Gastrocnemius medialis (tissue), 4 donors: ENCODE measurements at regions not wholly inside any gene's neighbourhood (a gene's known extent, or its start where the extent isn't known, plus 50 kb on each side); places are given as distances from the start of the nearest gene placed in this dataset.

Source experiments
- ATAC-seq, 2 donors: fragments of 150-250 bp; one replicate each; pipeline ENCODE4 v1.9.1; 2016
- DNase-seq, 2 donors: peaks; one replicate each; pipeline ENCODE4 v3.0.0-alpha.2; 2019
- H3K27ac ChIP-seq, 4 donors: fragments of 200-600 bp; sonication (generic); 1 replicate in 1 of 4; 2 replicates in 3 of 4; pipeline ENCODE4 v1.5.1; 2016 to 2018; ENCODE audit warnings: mild to moderate bottlenecking in 2 of 4, moderate library complexity in 1 of 4
- H3K27me3 ChIP-seq, 3 donors: fragments of 200-600 bp; sonication (generic) in 2 of 3; 1 replicate in 1 of 3; 2 replicates in 2 of 3; pipeline versions ENCODE4 v1.5.1 to v1.6.0; 2016 to 2019; ENCODE audit warnings: mild to moderate bottlenecking in 1 of 3, moderate library complexity in 1 of 3
- H3K36me3 ChIP-seq, 2 donors: fragments of 200-600 bp; sonication (generic) in 1 of 2; one replicate each; pipeline ENCODE4 v1.5.1; 2017 to 2018
- H3K4me1 ChIP-seq, 2 donors: fragments of 200-600 bp; sonication (generic) in 1 of 2; one replicate each; pipeline ENCODE4 v1.5.1; 2016 to 2017; ENCODE audit warnings: mild to moderate bottlenecking in 2 of 2
- H3K4me3 ChIP-seq, 4 donors: fragments of 200-600 bp; sonication (generic) in 3 of 4; 1 replicate in 1 of 4; 2 replicates in 3 of 4; pipeline ENCODE4 v1.5.1; 2016 to 2019; ENCODE audit warnings: mild to moderate bottlenecking in 2 of 4
- H3K9me3 ChIP-seq, 3 donors: fragments of 200-600 bp; sonication (generic) in 2 of 3; 1 replicate in 1 of 3; 2 replicates in 2 of 3; pipeline ENCODE4 v1.5.1; 2016 to 2019
- CTCF ChIP-seq, 5 experiments: fragments of 450-650 bp in 3 of 5; fragments of 200-600 bp in 2 of 5; sonication (generic) in 2 of 5; IDR thresholded peaks in 4 of 5; conservative IDR thresholded peaks in 1 of 5; 1 replicate in 4 of 5; 2 replicates in 1 of 5; pipeline ENCODE4 v1.5.1; 2016 to 2019; ENCODE audit warnings: antibody characterized with exemption in 5 of 5, mild to moderate bottlenecking in 3 of 5, moderate library complexity in 3 of 5
- POLR2A ChIP-seq, 2 donors: fragments of 450-650 bp; IDR thresholded peaks; one replicate each; pipeline ENCODE4 v1.6.1; 2017; ENCODE audit warnings: antibody characterized with exemption in 2 of 2, mild to moderate bottlenecking in 2 of 2, moderate library complexity in 2 of 2
- in situ Hi-C, 4 donors: fragments of 200-750 bp; cut with MboI; loops; one replicate each; pipeline versions ENCODE4 v1.15.0 to v1.8.0; 2017; ENCODE audit warnings: low sequenced_read_pairs in 4 of 4
- intact Hi-C: fragments of 100-400 bp; cut with DNase I; formaldehyde crosslinking; loops from one replicate; pipeline ENCODE4 v1.15.1; 2023; ENCODE audit warnings: low total_unique reads

- intact Hi-C loops (no loop called here), in situ Hi-C loops (no loop called here)
- Histone ChIP-seq H3K9me3 (no peaks in the 10 kb centered on the region), H3K36me3 (no peaks in the 10 kb centered on the region), H3K4me3 (no peak overlapping the region), H3K27ac (no peak overlapping the region), H3K27me3 (no peaks in the 10 kb centered on the region), H3K4me1 (no peaks in the 10 kb centered on the region)
- TF ChIP-seq POLR2A (IDR thresholded peaks at IDR 0.05) (no peak), CTCF (IDR thresholded peaks at IDR 0.05 in 4 of 5, conservative IDR thresholded peaks at IDR 0.05 in 1 of 5) (no peak)
- ATAC-seq (no peak), DNase-seq (no peak)
Measured at GRCh38 chr21:23101111-23101510, 2102.9 kb downstream of the NCAM2 start.

GRCh38 chr21:23108533-23108932 lies 2110.3 kb downstream of the NCAM2 start:
- intact Hi-C loops: no loop called here
- H3K4me1 ChIP-seq: no peaks in the 10 kb centered on the region
- no peak overlapping the region for H3K27ac ChIP-seq
- H3K27me3 ChIP-seq: no peaks in the 10 kb centered on the region
- no peaks in the 10 kb centered on the region for H3K9me3 ChIP-seq
- in situ Hi-C loops: no loop called here
- ATAC-seq (no peak), DNase-seq (no peak)
- TF ChIP-seq CTCF (IDR thresholded peaks at IDR 0.05 in 4 of 5, conservative IDR thresholded peaks at IDR 0.05 in 1 of 5): no peak
- no peak for TF ChIP-seq POLR2A (IDR thresholded peaks at IDR 0.05)
- no peak overlapping the region for H3K4me3 ChIP-seq
- H3K36me3 ChIP-seq: no peaks in the 10 kb centered on the region

- H3K27me3 ChIP-seq: no peaks in the 10 kb centered on the region
- H3K4me1 ChIP-seq: no peaks in the 10 kb centered on the region
- TF ChIP-seq CTCF (IDR thresholded peaks at IDR 0.05 in 4 of 5, conservative IDR thresholded peaks at IDR 0.05 in 1 of 5): no peak
- no peak for TF ChIP-seq POLR2A (IDR thresholded peaks at IDR 0.05)
- H3K36me3 ChIP-seq: no peaks in the 10 kb centered on the region
- DNase-seq (no peak), ATAC-seq (no peak)
- intact Hi-C loops: no loop called here
- H3K4me3 ChIP-seq: no peak overlapping the region
- no peak overlapping the region for H3K27ac ChIP-seq
- no peaks in the 10 kb centered on the region for H3K9me3 ChIP-seq
- in situ Hi-C loops: no loop called here
Measured at GRCh38 chr21:23111070-23111600, 2112.9 kb downstream of the NCAM2 start.

- H3K36me3 ChIP-seq: no peaks in the 10 kb centered on the region
- TF ChIP-seq CTCF (IDR thresholded peaks at IDR 0.05 in 4 of 5, conservative IDR thresholded peaks at IDR 0.05 in 1 of 5) (no peak), POLR2A (IDR thresholded peaks at IDR 0.05) (no peak)
- H3K4me3 ChIP-seq: no peak overlapping the region
- no peak overlapping the region for H3K27ac ChIP-seq
- H3K27me3 ChIP-seq: no peaks in the 10 kb centered on the region
- ATAC-seq (no peak), DNase-seq (no peak)
- intact Hi-C loops (no loop called here), in situ Hi-C loops (no loop called here)
- H3K4me1 ChIP-seq: no peaks in the 10 kb centered on the region
- no peaks in the 10 kb centered on the region for H3K9me3 ChIP-seq
Measured at GRCh38 chr21:23119491-23119890, 2121.3 kb downstream of the NCAM2 start.

GRCh38 chr21:23127973-23128372 lies 2129.8 kb downstream of the NCAM2 start:
- Histone ChIP-seq H3K27me3 (no peaks in the 10 kb centered on the region), H3K4me1 (no peaks in the 10 kb centered on the region), H3K9me3 (no peaks in the 10 kb centered on the region), H3K4me3 (no peak overlapping the region), H3K36me3 (no peaks in the 10 kb centered on the region), H3K27ac (no peak overlapping the region)
- TF ChIP-seq CTCF (IDR thresholded peaks at IDR 0.05 in 4 of 5, conservative IDR thresholded peaks at IDR 0.05 in 1 of 5) (no peak), POLR2A (IDR thresholded peaks at IDR 0.05) (no peak)
- in situ Hi-C loops (no loop called here), intact Hi-C loops (no loop called here)
- ATAC-seq: no peak
- DNase-seq: no peak
